ENCODE measurements at regions not wholly inside any gene's neighbourhood (a gene's known extent, or its start where the extent isn't known, plus 50 kb on each side); places are given as distances from the start of the nearest gene placed in this dataset.

GRCh38 chr1:29385966-29386365, 149.6 kb downstream of the PTPRU start:
- no peak for TF ChIP-seq EZH2 (IDR thresholded peaks at IDR 0.05)
- TF ChIP-seq CTCF (IDR thresholded peaks at IDR 0.05), result no peak

Measured in neural progenitor cell (in vitro differentiated cells).